CD4-positive, CD25-positive, alpha-beta regulatory T cell (primary cell): ENCODE measurements at regions not wholly inside any gene's neighbourhood (a gene's known extent, or its start where the extent isn't known, plus 50 kb on each side); places are given as distances from the start of the nearest gene placed in this dataset.

ENCODE experiments used
- ATAC-seq, 2 donors: fragments of 150-1000 bp; cut with Tn5 transposase; one replicate each; pipeline ENCODE4 v1.10.0; 2021; ENCODE audit warnings: low read depth in 2 of 2, moderate number of reproducible peaks in 2 of 2, moderate library complexity in 1 of 2
- DNase-seq, 3 donors: peaks; one replicate each; pipeline versions ENCODE4 v3.0.0 to v3.0.0-alpha.2; 2012 to 2022; ENCODE audit warnings: mixed read lengths in 1 of 3
- H3K27ac ChIP-seq: one replicate; pipeline ENCODE4 v1.7.0; 2013; ENCODE audit warnings: mild to moderate bottlenecking, low read length; ENCODE audit not compliant: insufficient read depth, poor library complexity, severe bottlenecking
- H3K27me3 ChIP-seq: one replicate; pipeline ENCODE4 v1.7.0; 2013; ENCODE audit warnings: low read length; ENCODE audit not compliant: control insufficient read depth, insufficient read depth
- H3K36me3 ChIP-seq: one replicate; pipeline ENCODE4 v1.7.0; 2013; ENCODE audit warnings: mild to moderate bottlenecking, low read length, moderate library complexity; ENCODE audit not compliant: control insufficient read depth, insufficient read depth
- H3K4me1 ChIP-seq: 2 replicates; pipeline ENCODE4 v1.7.0; 2013; ENCODE audit warnings: mild to moderate bottlenecking, low read length; ENCODE audit not compliant: insufficient read depth, control insufficient read depth, poor library complexity, severe bottlenecking
- H3K4me3 ChIP-seq: one replicate; pipeline ENCODE4 v1.7.0; 2013; ENCODE audit warnings: low read depth, mild to moderate bottlenecking, low read length, moderate library complexity
- H3K9me3 ChIP-seq, 2 experiments: 1 replicate in 1 of 2; 2 replicates in 1 of 2; pipeline ENCODE4 v1.7.0; 2013; ENCODE audit warnings: low read length in 2 of 2, mild to moderate bottlenecking in 1 of 2, moderate library complexity in 1 of 2; ENCODE audit not compliant: control insufficient read depth in 2 of 2
- H3K27ac Mint-ChIP-seq, 3 donors: one replicate each; pipeline ENCODE4 v1.8.0; 2020 to 2022; ENCODE audit warnings: mild to moderate bottlenecking in 3 of 3, mixed read lengths in 3 of 3, moderate library complexity in 2 of 3
- H3K27me3 Mint-ChIP-seq: one replicate; pipeline ENCODE4 v1.8.0; 2022; ENCODE audit warnings: mild to moderate bottlenecking, mixed read lengths
- H3K36me3 Mint-ChIP-seq: one replicate; pipeline ENCODE4 v1.8.0; 2020; ENCODE audit warnings: mixed read lengths
- H3K4me1 Mint-ChIP-seq, 4 donors: one replicate each; pipeline ENCODE4 v1.8.0; 2020 to 2022; ENCODE audit warnings: mixed read lengths in 4 of 4, mild to moderate bottlenecking in 1 of 4
- H3K4me3 Mint-ChIP-seq, 4 donors: one replicate each; pipeline ENCODE4 v1.8.0; 2020 to 2022; ENCODE audit warnings: mild to moderate bottlenecking in 4 of 4, mixed read lengths in 4 of 4, moderate library complexity in 3 of 4
- H3K9me3 Mint-ChIP-seq, 7 donors: one replicate each; pipeline ENCODE4 v1.8.0; 2020 to 2022; ENCODE audit warnings: mixed read lengths in 7 of 7, mild to moderate bottlenecking in 3 of 7, moderate library complexity in 2 of 7

DNA sequence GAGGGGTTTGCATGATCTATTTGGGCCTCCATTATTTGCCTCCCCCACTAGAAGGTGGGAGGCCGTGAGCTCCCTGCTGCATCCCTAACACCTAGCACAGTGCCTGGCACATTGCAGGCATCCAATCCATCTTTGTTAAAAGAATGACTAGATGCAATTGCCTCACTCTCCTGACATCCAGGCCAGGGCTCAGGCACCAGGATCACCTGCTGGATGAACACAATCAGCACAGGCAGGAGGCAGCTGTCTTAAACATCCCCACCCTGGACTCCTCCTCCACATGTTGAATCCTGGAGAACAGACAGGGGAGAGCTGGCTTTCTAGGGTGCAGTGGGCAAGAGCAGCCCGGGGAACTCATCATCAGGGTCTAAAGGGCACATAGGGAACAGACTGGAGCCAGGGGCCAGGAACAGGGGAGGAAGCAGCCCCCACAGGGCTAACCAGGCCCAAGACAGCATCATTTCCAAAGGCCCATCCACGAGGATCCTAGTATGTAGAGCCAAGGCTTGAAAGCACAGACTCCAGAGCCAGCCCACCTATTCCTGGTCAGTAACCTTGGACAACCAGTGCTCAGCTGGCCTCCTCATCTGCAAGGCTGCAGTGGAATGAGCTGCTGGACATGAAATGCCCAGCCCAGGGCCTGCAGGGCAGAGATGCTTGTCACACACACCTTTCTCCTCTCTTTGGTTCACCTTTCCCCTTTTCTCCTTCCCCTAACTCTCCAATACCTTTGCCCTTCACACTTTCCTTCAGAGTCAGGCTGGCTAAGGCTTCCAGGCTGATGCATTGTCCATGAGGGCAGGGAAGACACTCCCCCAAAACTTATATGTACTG, 254.4 kb upstream of the TLE3 start:
- no peak overlapping the region for H3K4me3 ChIP-seq
- no peaks in the 10 kb centered on the region for H3K36me3 ChIP-seq
- ATAC-seq (no peak), DNase-seq (no peak)
- H3K4me1 Mint-ChIP-seq = no peaks in the 10 kb centered on the region
- peaks cover 9% of the 10 kb centered on the region for H3K27me3 Mint-ChIP-seq
- no peak overlapping the region for H3K27ac ChIP-seq
- H3K27me3 ChIP-seq = no peaks in the 10 kb centered on the region
- no peak overlapping the region for H3K27ac Mint-ChIP-seq
- peaks cover 0 to 1% (median 0%) of the 10 kb centered on the region in 7 donors for H3K9me3 Mint-ChIP-seq
- H3K36me3 Mint-ChIP-seq = no peaks in the 10 kb centered on the region
- H3K4me3 Mint-ChIP-seq = no peak overlapping the region
- no peaks in the 10 kb centered on the region for H3K4me1 ChIP-seq
- no peaks in the 10 kb centered on the region for H3K9me3 ChIP-seq

GRCh38 chr15:70351391-70351790, 253.7 kb upstream of the TLE3 start:
- H3K27me3 Mint-ChIP-seq = peaks cover 9% of the 10 kb centered on the region

DNA sequence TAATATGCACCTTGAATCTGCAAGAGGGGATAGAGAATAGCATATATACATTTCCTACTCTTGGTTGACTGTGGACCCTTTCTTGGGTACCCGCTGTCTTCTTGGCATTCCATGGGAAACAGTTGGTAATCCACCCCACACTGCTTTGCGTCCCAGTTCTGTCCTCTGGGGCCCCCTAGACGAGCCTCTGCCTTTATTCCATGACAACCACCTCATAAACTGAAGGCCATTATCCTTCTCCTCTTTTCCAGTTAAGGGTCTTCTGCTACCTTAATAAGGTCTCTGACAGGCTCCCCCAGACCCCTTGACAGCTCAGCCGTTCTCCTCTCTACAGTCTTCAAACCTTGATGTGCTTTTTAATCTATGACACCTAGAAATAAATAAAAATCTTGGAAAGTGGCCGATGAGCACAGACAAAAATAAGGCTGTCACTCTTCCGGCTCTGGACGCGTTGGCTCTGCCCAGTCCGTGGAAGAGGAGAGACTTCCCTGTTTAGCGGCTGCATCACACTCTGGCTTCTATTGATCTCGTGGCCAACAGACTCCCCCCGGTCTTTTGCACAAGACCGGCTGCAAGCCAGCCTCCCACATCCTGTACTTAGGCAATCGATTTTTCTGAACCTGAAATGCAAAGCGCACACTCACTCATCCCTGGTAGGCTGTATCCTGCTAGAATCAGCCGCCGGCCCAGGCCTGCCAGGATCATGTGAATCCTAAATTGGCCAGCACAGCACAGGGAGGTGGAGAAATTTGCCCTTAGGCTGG, 251.0 kb upstream of the TLE3 start:
- Histone ChIP-seq H3K36me3 (no peaks in the 10 kb centered on the region), H3K9me3 (no peaks in the 10 kb centered on the region), H3K4me1 (no peaks in the 10 kb centered on the region), H3K4me3 (no peak overlapping the region), H3K27ac (no peak overlapping the region), H3K27me3 (no peaks in the 10 kb centered on the region)
- H3K27me3 Mint-ChIP-seq = peaks cover 9% of the 10 kb centered on the region
- peaks cover 0 to 1% (median 0%) of the 10 kb centered on the region in 7 donors for H3K9me3 Mint-ChIP-seq
- H3K4me1 Mint-ChIP-seq = no peaks in the 10 kb centered on the region
- ATAC-seq = no peak
- no peak overlapping the region for H3K4me3 Mint-ChIP-seq
- DNase-seq = no peak
- no peaks in the 10 kb centered on the region for H3K36me3 Mint-ChIP-seq
- H3K27ac Mint-ChIP-seq = no peak overlapping the region

More at GRCh38 chr15:70351391-70351790, 253.7 kb upstream of the TLE3 start:
- Histone ChIP-seq H3K27me3 (no peaks in the 10 kb centered on the region), H3K27ac (no peak overlapping the region), H3K9me3 (no peaks in the 10 kb centered on the region), H3K4me3 (no peak overlapping the region), H3K4me1 (no peaks in the 10 kb centered on the region), H3K36me3 (no peaks in the 10 kb centered on the region)
- H3K4me3 Mint-ChIP-seq = no peak overlapping the region
- no peaks in the 10 kb centered on the region for H3K4me1 Mint-ChIP-seq
- DNase-seq = no peak
- ATAC-seq = no peak
- H3K27ac Mint-ChIP-seq = no peak overlapping the region
- no peaks in the 10 kb centered on the region for H3K36me3 Mint-ChIP-seq
- H3K9me3 Mint-ChIP-seq = peaks cover 0 to 1% (median 0%) of the 10 kb centered on the region in 7 donors

- H3K27ac ChIP-seq = no peak overlapping the region
- peaks cover 9% of the 10 kb centered on the region for H3K27me3 Mint-ChIP-seq
- H3K4me3 Mint-ChIP-seq = no peak overlapping the region
- ATAC-seq = no peak
- no peaks in the 10 kb centered on the region for H3K36me3 Mint-ChIP-seq
- H3K9me3 Mint-ChIP-seq = peaks cover 0 to 1% (median 0%) of the 10 kb centered on the region in 7 donors
- no peak overlapping the region for H3K27ac Mint-ChIP-seq
- no peaks in the 10 kb centered on the region for H3K4me1 ChIP-seq
- H3K4me3 ChIP-seq = no peak overlapping the region
- no peak for DNase-seq
- H3K36me3 ChIP-seq = no peaks in the 10 kb centered on the region
- H3K27me3 ChIP-seq = no peaks in the 10 kb centered on the region
- H3K4me1 Mint-ChIP-seq = no peaks in the 10 kb centered on the region
- no peaks in the 10 kb centered on the region for H3K9me3 ChIP-seq
Measured at GRCh38 chr15:70348226-70348543, 250.5 kb upstream of the TLE3 start.

- no peaks in the 10 kb centered on the region for H3K4me1 Mint-ChIP-seq
- no peak overlapping the region for H3K4me3 Mint-ChIP-seq
- ATAC-seq (no peak), DNase-seq (no peak)
- Histone ChIP-seq H3K4me1 (no peaks in the 10 kb centered on the region), H3K9me3 (no peaks in the 10 kb centered on the region), H3K27me3 (no peaks in the 10 kb centered on the region), H3K27ac (no peak overlapping the region), H3K4me3 (no peak overlapping the region), H3K36me3 (no peaks in the 10 kb centered on the region)
- H3K27me3 Mint-ChIP-seq = peaks cover 9% of the 10 kb centered on the region
- H3K36me3 Mint-ChIP-seq = no peaks in the 10 kb centered on the region
- H3K9me3 Mint-ChIP-seq = peaks cover 0 to 1% (median 0%) of the 10 kb centered on the region in 7 donors
- no peak overlapping the region for H3K27ac Mint-ChIP-seq
Measured at GRCh38 chr15:70347321-70348225, 249.9 kb upstream of the TLE3 start.

DNA sequence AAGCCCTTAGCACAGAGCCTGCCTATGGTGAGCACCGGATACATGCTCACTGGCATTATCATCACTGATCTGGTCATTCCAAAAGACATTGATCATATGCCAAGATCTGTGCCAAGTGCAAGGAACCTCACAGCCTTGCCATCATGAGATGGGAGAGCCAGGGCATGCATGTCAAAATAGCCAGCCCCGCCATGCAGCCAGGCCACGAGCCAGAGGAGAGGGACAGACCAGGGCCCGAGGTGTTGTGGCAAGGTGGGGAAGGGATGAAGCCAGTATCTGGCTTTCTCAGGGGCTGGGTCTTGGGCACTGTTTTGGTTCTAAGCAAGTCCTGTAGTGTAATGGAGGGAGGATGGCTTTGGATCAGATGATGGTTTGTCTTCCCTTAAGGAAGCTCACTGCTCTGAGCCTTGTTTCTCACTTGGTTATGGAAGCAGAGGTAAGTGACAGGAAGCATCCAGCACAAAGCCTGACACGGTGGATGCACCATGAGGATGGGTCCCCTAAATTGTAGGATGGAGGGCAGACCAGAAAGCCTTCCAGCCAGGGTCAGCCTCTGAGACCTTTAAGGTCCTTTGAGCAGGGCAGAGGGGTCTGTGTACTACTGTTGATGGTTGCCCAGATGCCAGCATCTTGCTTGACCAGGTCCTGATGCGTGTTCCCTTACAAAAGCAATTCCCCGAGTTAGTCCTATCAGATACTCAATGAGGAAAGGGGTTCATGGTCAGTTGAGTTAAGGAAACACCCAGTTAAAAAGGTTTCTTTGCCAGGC, 247.7 kb upstream of the TLE3 start:
- H3K4me1 ChIP-seq = no peaks in the 10 kb centered on the region
- H3K36me3 Mint-ChIP-seq = no peaks in the 10 kb centered on the region
- H3K9me3 Mint-ChIP-seq = peaks cover 0 to 1% (median 0%) of the 10 kb centered on the region in 7 donors
- H3K36me3 ChIP-seq = no peaks in the 10 kb centered on the region
- H3K27ac ChIP-seq = no peak overlapping the region
- H3K4me3 Mint-ChIP-seq = no peak overlapping the region
- H3K9me3 ChIP-seq = no peaks in the 10 kb centered on the region
- H3K27me3 Mint-ChIP-seq = peaks cover 4% of the 10 kb centered on the region
- no peak for DNase-seq
- H3K27ac Mint-ChIP-seq = no peak overlapping the region
- no peak for ATAC-seq
- no peaks in the 10 kb centered on the region for H3K4me1 Mint-ChIP-seq
- H3K4me3 ChIP-seq = no peak overlapping the region
- no peaks in the 10 kb centered on the region for H3K27me3 ChIP-seq

- no peaks in the 10 kb centered on the region for H3K27me3 ChIP-seq
- DNase-seq (no peak), ATAC-seq (no peak)
- H3K36me3 ChIP-seq = no peaks in the 10 kb centered on the region
- no peaks in the 10 kb centered on the region for H3K9me3 ChIP-seq
- Mint-ChIP-seq H3K4me3 (no peak overlapping the region), H3K9me3 (peaks cover 0 to 1% (median 0%) of the 10 kb centered on the region in 7 donors), H3K36me3 (no peaks in the 10 kb centered on the region), H3K27me3 (peaks cover 4% of the 10 kb centered on the region), H3K27ac (no peak overlapping the region), H3K4me1 (no peaks in the 10 kb centered on the region)
- H3K4me1 ChIP-seq = no peaks in the 10 kb centered on the region
- no peak overlapping the region for H3K27ac ChIP-seq
- H3K4me3 ChIP-seq = no peak overlapping the region
Measured at GRCh38 chr15:70344666-70345065, 246.9 kb upstream of the TLE3 start.
